SK-N-SH treated with all-trans-retinoic acid at 6 μM for 48 hours (cell line): ENCODE measurements at regions not wholly inside any gene's neighbourhood (a gene's known extent, or its start where the extent isn't known, plus 50 kb on each side); places are given as distances from the start of the nearest gene placed in this dataset.

Source experiments
- ATAC-seq: fragments of 200-7000 bp; cut with Tn5 transposase; 3 replicates; pipeline ENCODE4 v1.9.1; 2020; ENCODE audit warnings: mild to moderate bottlenecking, moderate library complexity
- ARNTL ChIP-seq: fragments of 450-650 bp; formaldehyde crosslinking; IDR thresholded peaks from 2 replicates; pipeline ENCODE4 v1.5.0; 2020; ENCODE audit warnings: low read depth, mild to moderate bottlenecking, moderate library complexity, borderline replicate concordance
- BACH2 ChIP-seq: fragments of 250-450 bp; sonication (Bioruptor Pico); IDR thresholded peaks from 2 replicates; pipeline ENCODE4 v1.9.0; 2021; ENCODE audit warnings: mild to moderate bottlenecking, borderline replicate concordance
- CREB5 ChIP-seq: fragments of 250-450 bp; sonication (Bioruptor Pico); IDR thresholded peaks from 2 replicates; pipeline ENCODE4 v1.5.1; 2020; ENCODE audit warnings: low read depth, mild to moderate bottlenecking, moderate library complexity
- CSDC2 ChIP-seq: fragments of 250-450 bp; sonication (Bioruptor Pico); IDR thresholded peaks from 2 replicates; pipeline ENCODE4 v1.5.0; 2020; ENCODE audit warnings: mild to moderate bottlenecking, moderate library complexity
- ESRRG ChIP-seq: fragments of 250-450 bp; sonication (Bioruptor Pico); IDR thresholded peaks from 2 replicates; pipeline ENCODE4 v1.6.1; 2021; ENCODE audit warnings: mild to moderate bottlenecking
- GLIS3 ChIP-seq: fragments of 250-450 bp; sonication (Bioruptor Pico); IDR thresholded peaks from 2 replicates; pipeline ENCODE4 v1.5.0; 2020; ENCODE audit warnings: mild to moderate bottlenecking, moderate library complexity
- ISL1 ChIP-seq: fragments of 250-450 bp; sonication (Bioruptor Pico); IDR thresholded peaks from 2 replicates; pipeline ENCODE4 v2.1.2; 2022; ENCODE audit warnings: mild to moderate bottlenecking, moderate library complexity
- OSR1 ChIP-seq: fragments of 250-450 bp; sonication (Bioruptor Pico); IDR thresholded peaks from 2 replicates; pipeline ENCODE4 v1.8.0; 2022; ENCODE audit warnings: moderate library complexity, mild to moderate bottlenecking, inconsistent platforms
- PPARA ChIP-seq: fragments of 250-450 bp; sonication (Bioruptor Pico); IDR thresholded peaks from 2 replicates; pipeline ENCODE4 v1.5.0; 2020; ENCODE audit warnings: mild to moderate bottlenecking, borderline replicate concordance
- RARB ChIP-seq: fragments of 250-450 bp; sonication (Bioruptor Pico); IDR thresholded peaks from 2 replicates; pipeline ENCODE4 v1.8.0; 2021; ENCODE audit warnings: mild to moderate bottlenecking, moderate library complexity
- SNAI2 ChIP-seq: fragments of 250-450 bp; sonication (Bioruptor Pico); IDR thresholded peaks from 2 replicates; pipeline ENCODE4 v1.5.0; 2020; ENCODE audit warnings: mild to moderate bottlenecking, moderate library complexity
- TCF4 ChIP-seq: fragments of 250-450 bp; sonication (Bioruptor Pico); IDR thresholded peaks from 2 replicates; pipeline ENCODE4 v1.8.0; 2021; ENCODE audit warnings: mild to moderate bottlenecking, moderate library complexity, borderline replicate concordance
- TOX ChIP-seq: fragments of 250-450 bp; sonication (Bioruptor Pico); IDR thresholded peaks from 2 replicates; pipeline ENCODE4 v1.8.0; 2021; ENCODE audit warnings: mild to moderate bottlenecking, moderate library complexity, borderline replicate concordance
- ZC3H10 ChIP-seq: fragments of 250-450 bp; sonication (Bioruptor Pico); IDR thresholded peaks from 2 replicates; pipeline ENCODE4 v1.5.1; 2021; ENCODE audit warnings: mild to moderate bottlenecking, moderate library complexity
- ZFP3 ChIP-seq: fragments of 250-450 bp; sonication (Bioruptor Pico); IDR thresholded peaks from 2 replicates; pipeline ENCODE4 v1.5.0; 2020; ENCODE audit warnings: mild to moderate bottlenecking, moderate library complexity
- ZFP30 ChIP-seq: fragments of 450-650 bp; formaldehyde crosslinking; IDR thresholded peaks from 2 replicates; pipeline ENCODE4 v1.5.0; 2022; ENCODE audit warnings: mild to moderate bottlenecking, moderate library complexity
- ZNF70 ChIP-seq: fragments of 450-650 bp; formaldehyde crosslinking; IDR thresholded peaks from 2 replicates; pipeline ENCODE4 v1.5.0; 2020; ENCODE audit warnings: mild to moderate bottlenecking, moderate library complexity
- ZNF8 ChIP-seq: fragments of 450-650 bp; formaldehyde crosslinking; IDR thresholded peaks from 2 replicates; pipeline ENCODE4 v1.5.0; 2020; ENCODE audit warnings: mild to moderate bottlenecking, moderate library complexity
- TF ChIP-seq, protein P1 (sequence below): fragments of 250-450 bp; sonication (Bioruptor Pico); IDR thresholded peaks from 2 replicates; pipeline ENCODE4 v1.8.0; 2020; ENCODE audit warnings: mild to moderate bottlenecking, moderate library complexity, borderline replicate concordance
- TF ChIP-seq, protein P2 (sequence below): fragments of 250-450 bp; sonication (Bioruptor Pico); IDR thresholded peaks from 2 replicates; pipeline ENCODE4 v1.8.0; 2021; ENCODE audit warnings: low read depth, mild to moderate bottlenecking, moderate library complexity, borderline replicate concordance
- TF ChIP-seq, protein P3 (sequence below): fragments of 250-450 bp; sonication (Bioruptor Pico); IDR thresholded peaks from 2 replicates; pipeline ENCODE4 v1.5.1; 2021; ENCODE audit warnings: mild to moderate bottlenecking, moderate library complexity
- TF ChIP-seq, protein P4 (sequence below): fragments of 250-450 bp; sonication (Bioruptor Pico); IDR thresholded peaks from 2 replicates; pipeline ENCODE4 v1.5.0; 2020; ENCODE audit warnings: mild to moderate bottlenecking, moderate library complexity

- TF ChIP-seq ESRRG (CRISPR knock-in tag) = no peak
- TF ChIP-seq ZFP3 (CRISPR knock-in tag) = no peak
- TF ChIP-seq OSR1 = no peak
- TF ChIP-seq ZNF70 (CRISPR knock-in tag) = no peak
- no peak for TF ChIP-seq TCF4 (CRISPR knock-in tag)
- no peak for TF ChIP-seq ZNF8
- TF ChIP-seq ISL1 (CRISPR knock-in tag) = no peak
- TF ChIP-seq SNAI2 = no peak
- TF ChIP-seq RARB (CRISPR knock-in tag) = no peak
- TF ChIP-seq ZC3H10 (CRISPR knock-in tag) = no peak
- no peak for TF ChIP-seq BACH2
- no peak for TF ChIP-seq CSDC2 (CRISPR knock-in tag)
- TF ChIP-seq CREB5 (CRISPR knock-in tag) = no peak
- no peak for TF ChIP-seq ARNTL (CRISPR knock-in tag)
- TF ChIP-seq GLIS3 (CRISPR knock-in tag) = no peak
- TF ChIP-seq ZFP30 (CRISPR knock-in tag) = no peak
- TF ChIP-seq PPARA (CRISPR knock-in tag) = no peak
- TF ChIP-seq, protein P1, sequence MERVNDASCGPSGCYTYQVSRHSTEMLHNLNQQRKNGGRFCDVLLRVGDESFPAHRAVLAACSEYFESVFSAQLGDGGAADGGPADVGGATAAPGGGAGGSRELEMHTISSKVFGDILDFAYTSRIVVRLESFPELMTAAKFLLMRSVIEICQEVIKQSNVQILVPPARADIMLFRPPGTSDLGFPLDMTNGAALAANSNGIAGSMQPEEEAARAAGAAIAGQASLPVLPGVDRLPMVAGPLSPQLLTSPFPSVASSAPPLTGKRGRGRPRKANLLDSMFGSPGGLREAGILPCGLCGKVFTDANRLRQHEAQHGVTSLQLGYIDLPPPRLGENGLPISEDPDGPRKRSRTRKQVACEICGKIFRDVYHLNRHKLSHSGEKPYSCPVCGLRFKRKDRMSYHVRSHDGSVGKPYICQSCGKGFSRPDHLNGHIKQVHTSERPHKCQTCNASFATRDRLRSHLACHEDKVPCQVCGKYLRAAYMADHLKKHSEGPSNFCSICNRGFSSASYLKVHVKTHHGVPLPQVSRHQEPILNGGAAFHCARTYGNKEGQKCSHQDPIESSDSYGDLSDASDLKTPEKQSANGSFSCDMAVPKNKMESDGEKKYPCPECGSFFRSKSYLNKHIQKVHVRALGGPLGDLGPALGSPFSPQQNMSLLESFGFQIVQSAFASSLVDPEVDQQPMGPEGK (CRISPR knock-in tag) = no peak
- no peak for ATAC-seq
Measured at GRCh38 chr12:127771546-127771945, 495.4 kb upstream of the TMEM132C start.

DNA sequence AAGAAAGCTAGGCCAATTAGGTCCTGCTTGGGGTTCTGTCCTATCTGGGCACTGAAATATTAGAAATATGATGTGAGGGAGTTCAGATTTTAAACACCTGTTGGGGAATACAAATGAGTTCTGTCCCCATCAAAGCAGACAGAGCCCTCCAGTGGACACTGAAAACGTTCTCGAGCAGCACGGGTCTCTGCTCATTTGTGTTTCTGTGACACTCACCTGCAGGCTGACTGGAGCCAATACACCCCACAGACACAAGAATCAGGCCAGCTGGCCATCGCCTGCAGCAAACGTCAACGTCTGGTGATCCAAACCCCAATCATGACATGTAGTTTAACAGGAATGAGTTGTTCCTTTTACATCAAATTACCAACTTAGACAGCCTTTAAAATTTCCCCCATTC, 493.4 kb upstream of the TMEM132C start:
- ATAC-seq = no peak
- no peak for TF ChIP-seq PPARA (CRISPR knock-in tag)
- TF ChIP-seq ZC3H10 (CRISPR knock-in tag) = no peak
- no peak for TF ChIP-seq ZNF8
- no peak for TF ChIP-seq TOX
- TF ChIP-seq CSDC2 (CRISPR knock-in tag) = no peak
- TF ChIP-seq, protein P2, sequence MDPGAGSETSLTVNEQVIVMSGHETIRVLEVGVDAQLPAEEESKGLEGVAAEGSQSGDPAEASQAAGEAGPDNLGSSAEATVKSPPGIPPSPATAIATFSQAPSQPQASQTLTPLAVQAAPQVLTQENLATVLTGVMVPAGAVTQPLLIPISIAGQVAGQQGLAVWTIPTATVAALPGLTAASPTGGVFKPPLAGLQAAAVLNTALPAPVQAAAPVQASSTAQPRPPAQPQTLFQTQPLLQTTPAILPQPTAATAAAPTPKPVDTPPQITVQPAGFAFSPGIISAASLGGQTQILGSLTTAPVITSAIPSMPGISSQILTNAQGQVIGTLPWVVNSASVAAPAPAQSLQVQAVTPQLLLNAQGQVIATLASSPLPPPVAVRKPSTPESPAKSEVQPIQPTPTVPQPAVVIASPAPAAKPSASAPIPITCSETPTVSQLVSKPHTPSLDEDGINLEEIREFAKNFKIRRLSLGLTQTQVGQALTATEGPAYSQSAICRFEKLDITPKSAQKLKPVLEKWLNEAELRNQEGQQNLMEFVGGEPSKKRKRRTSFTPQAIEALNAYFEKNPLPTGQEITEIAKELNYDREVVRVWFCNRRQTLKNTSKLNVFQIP (CRISPR knock-in tag) = no peak
- TF ChIP-seq, protein P1 (CRISPR knock-in tag) = no peak
- TF ChIP-seq, protein P3, sequence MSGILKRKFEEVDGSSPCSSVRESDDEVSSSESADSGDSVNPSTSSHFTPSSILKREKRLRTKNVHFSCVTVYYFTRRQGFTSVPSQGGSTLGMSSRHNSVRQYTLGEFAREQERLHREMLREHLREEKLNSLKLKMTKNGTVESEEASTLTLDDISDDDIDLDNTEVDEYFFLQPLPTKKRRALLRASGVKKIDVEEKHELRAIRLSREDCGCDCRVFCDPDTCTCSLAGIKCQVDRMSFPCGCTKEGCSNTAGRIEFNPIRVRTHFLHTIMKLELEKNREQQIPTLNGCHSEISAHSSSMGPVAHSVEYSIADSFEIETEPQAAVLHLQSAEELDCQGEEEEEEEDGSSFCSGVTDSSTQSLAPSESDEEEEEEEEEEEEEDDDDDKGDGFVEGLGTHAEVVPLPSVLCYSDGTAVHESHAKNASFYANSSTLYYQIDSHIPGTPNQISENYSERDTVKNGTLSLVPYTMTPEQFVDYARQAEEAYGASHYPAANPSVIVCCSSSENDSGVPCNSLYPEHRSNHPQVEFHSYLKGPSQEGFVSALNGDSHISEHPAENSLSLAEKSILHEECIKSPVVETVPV = no peak
- TF ChIP-seq CREB5 (CRISPR knock-in tag) = no peak
- TF ChIP-seq, protein P4, sequence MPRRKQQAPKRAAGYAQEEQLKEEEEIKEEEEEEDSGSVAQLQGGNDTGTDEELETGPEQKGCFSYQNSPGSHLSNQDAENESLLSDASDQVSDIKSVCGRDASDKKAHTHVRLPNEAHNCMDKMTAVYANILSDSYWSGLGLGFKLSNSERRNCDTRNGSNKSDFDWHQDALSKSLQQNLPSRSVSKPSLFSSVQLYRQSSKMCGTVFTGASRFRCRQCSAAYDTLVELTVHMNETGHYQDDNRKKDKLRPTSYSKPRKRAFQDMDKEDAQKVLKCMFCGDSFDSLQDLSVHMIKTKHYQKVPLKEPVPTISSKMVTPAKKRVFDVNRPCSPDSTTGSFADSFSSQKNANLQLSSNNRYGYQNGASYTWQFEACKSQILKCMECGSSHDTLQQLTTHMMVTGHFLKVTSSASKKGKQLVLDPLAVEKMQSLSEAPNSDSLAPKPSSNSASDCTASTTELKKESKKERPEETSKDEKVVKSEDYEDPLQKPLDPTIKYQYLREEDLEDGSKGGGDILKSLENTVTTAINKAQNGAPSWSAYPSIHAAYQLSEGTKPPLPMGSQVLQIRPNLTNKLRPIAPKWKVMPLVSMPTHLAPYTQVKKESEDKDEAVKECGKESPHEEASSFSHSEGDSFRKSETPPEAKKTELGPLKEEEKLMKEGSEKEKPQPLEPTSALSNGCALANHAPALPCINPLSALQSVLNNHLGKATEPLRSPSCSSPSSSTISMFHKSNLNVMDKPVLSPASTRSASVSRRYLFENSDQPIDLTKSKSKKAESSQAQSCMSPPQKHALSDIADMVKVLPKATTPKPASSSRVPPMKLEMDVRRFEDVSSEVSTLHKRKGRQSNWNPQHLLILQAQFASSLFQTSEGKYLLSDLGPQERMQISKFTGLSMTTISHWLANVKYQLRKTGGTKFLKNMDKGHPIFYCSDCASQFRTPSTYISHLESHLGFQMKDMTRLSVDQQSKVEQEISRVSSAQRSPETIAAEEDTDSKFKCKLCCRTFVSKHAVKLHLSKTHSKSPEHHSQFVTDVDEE (CRISPR knock-in tag) = no peak
- no peak for TF ChIP-seq BACH2
- TF ChIP-seq SNAI2 = no peak
- TF ChIP-seq OSR1 = no peak
